Mesendoderm (in vitro differentiated cells): ENCODE measurements at regions not wholly inside any gene's neighbourhood (a gene's known extent, or its start where the extent isn't known, plus 50 kb on each side); places are given as distances from the start of the nearest gene placed in this dataset.

ENCODE experiments used
- DNase-seq: peaks from one replicate; pipeline ENCODE4 v3.0.0; 2013
- H2AK5ac ChIP-seq: 2 replicates; pipeline ENCODE4 v1.6.1; 2013; ENCODE audit warnings: low read length, inconsistent platforms
- H2BK120ac ChIP-seq: 2 replicates; pipeline ENCODE4 v1.6.1; 2013; ENCODE audit warnings: low read depth, mild to moderate bottlenecking, low read length, moderate library complexity, mixed read lengths
- H2BK15ac ChIP-seq: replicated peaks from 2 replicates; pipeline ENCODE4 v1.6.1; 2013; ENCODE audit warnings: low read depth, mild to moderate bottlenecking, moderate library complexity
- H2BK5ac ChIP-seq: 2 replicates; pipeline ENCODE4 v1.6.1; 2013; ENCODE audit warnings: low read length, inconsistent platforms
- H3K18ac ChIP-seq: 2 replicates; pipeline ENCODE4 v1.6.1; 2013; ENCODE audit warnings: mild to moderate bottlenecking, low read length, mixed read lengths
- H3K23ac ChIP-seq: one replicate; pipeline ENCODE4 v1.6.1; 2013; ENCODE audit warnings: low read length
- H3K27ac ChIP-seq: 2 replicates; pipeline ENCODE4 v1.5.1; 2013; ENCODE audit warnings: low read depth, mild to moderate bottlenecking, inconsistent platforms, low read length, moderate library complexity
- H3K27me3 ChIP-seq: 2 replicates; pipeline ENCODE4 v1.6.1; 2013; ENCODE audit warnings: low read length, control low read depth, mild to moderate bottlenecking, inconsistent platforms; ENCODE audit not compliant: insufficient read depth, poor library complexity
- H3K36me3 ChIP-seq: 2 replicates; pipeline ENCODE4 v1.6.1; 2013; ENCODE audit warnings: low read length, inconsistent platforms; ENCODE audit not compliant: control insufficient read depth, insufficient read depth
- H3K4ac ChIP-seq: one replicate; pipeline ENCODE4 v1.6.1; 2013; ENCODE audit warnings: low read depth, mild to moderate bottlenecking, low read length, moderate library complexity
- H3K4me1 ChIP-seq: 2 replicates; pipeline ENCODE4 v1.6.1; 2013; ENCODE audit warnings: low read depth, low read length, inconsistent platforms; ENCODE audit not compliant: control insufficient read depth
- H3K4me2 ChIP-seq: 2 replicates; pipeline ENCODE4 v1.6.1; 2013; ENCODE audit warnings: low read length
- H3K4me3 ChIP-seq: 2 replicates; pipeline ENCODE4 v1.5.1; 2013; ENCODE audit warnings: mild to moderate bottlenecking, low read length
- H3K56ac ChIP-seq: one replicate; pipeline ENCODE4 v1.6.1; 2013; ENCODE audit warnings: low read length
- H3K79me1 ChIP-seq: 2 replicates; pipeline ENCODE4 v1.6.1; 2013; ENCODE audit warnings: low read length, inconsistent platforms
- H3K79me2 ChIP-seq: 2 replicates; pipeline ENCODE4 v1.6.1; 2013; ENCODE audit warnings: mild to moderate bottlenecking, low read length; ENCODE audit not compliant: control insufficient read depth, insufficient read depth
- H3K9ac ChIP-seq: 2 replicates; pipeline ENCODE4 v1.6.1; 2013; ENCODE audit warnings: low read length, inconsistent platforms
- H4K5ac ChIP-seq: one replicate; pipeline ENCODE4 v1.6.1; 2013; ENCODE audit warnings: low read length
- H4K8ac ChIP-seq: one replicate; pipeline ENCODE4 v1.6.1; 2013; ENCODE audit warnings: low read depth, mild to moderate bottlenecking, control low read depth, low read length, moderate library complexity
- WGBS: extraction: QIAGEN DNeasy Blood & Tissue Kit; methylation state at CpG from one replicate; pipeline ENCODE4 v1.1.7; 2013; ENCODE audit warnings: low lambda C conversion rate, missing lambda C conversion rate; ENCODE audit not compliant: insufficient coverage; ENCODE audit errors: extremely low coverage; 5-methylcytosine and 5-hydroxymethylcytosine counted together

DNA sequence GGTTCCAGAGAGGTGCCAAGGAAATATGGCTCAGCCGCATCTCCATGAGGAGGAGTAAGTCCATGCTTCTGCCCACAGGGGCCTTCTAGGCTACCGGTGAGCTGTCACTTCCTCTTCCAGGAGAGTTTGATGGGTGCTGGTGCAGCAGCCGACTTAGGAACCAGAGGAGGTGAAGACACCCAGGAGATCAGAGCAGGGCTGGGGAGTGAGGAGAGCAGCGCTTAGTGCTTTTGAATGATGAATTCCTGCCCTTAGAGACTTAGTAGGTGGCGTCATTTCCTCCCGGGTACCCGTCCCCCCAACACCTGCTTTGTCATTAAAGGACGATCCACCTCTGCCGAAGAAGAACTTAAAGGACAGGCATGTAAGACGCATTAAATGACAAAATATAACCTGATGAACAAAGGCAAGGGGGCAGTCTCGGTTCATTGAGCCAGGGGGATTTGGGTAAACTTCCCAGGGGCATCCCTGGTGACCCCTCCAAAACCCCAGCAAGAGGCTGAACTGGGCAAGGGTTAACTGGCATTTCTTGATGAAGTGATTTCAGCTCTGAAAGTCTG is 67.6 kb downstream of the HES1 start:
- Histone ChIP-seq H2AK5ac (no peak overlapping the region), H3K56ac (peak overlapping the region; percentile 62), H2BK15ac (no peak overlapping the region), H3K79me1 (no peaks in the 10 kb centered on the region), H4K8ac (no peak overlapping the region), H3K27me3 (no peaks in the 10 kb centered on the region), H2BK5ac (no peak overlapping the region), H3K4me3 (no peak overlapping the region), H3K27ac (no peak overlapping the region), H3K9ac (peak overlapping the region; percentile 54), H3K4me2 (peak overlapping the region; percentile 58), H3K4ac (peak overlapping the region; percentile 83), H3K36me3 (no peaks in the 10 kb centered on the region), H2BK120ac (peak overlapping the region; percentile 74), H3K4me1 (no peaks in the 10 kb centered on the region), H3K18ac (peak overlapping the region; percentile 91), H3K23ac (peak overlapping the region; percentile 70), H3K79me2 (no peaks in the 10 kb centered on the region), H4K5ac (no peak overlapping the region)
- peak; percentile 23 for DNase-seq
- no CpG with 5 or more reads among the region's 11 CpGs for WGBS

GRCh38 chr3:194204042-194204987 is 68.4 kb downstream of the HES1 start:
- Histone ChIP-seq H3K79me2 (no peaks in the 10 kb centered on the region), H2BK5ac (no peak overlapping the region), H3K23ac (no peak overlapping the region), H4K5ac (no peak overlapping the region), H3K4me2 (peak overlapping the region; percentile 58), H3K4ac (peak overlapping the region; percentile 83), H3K4me3 (no peak overlapping the region), H3K56ac (peak overlapping the region; percentile 62), H2AK5ac (no peak overlapping the region), H4K8ac (peak overlapping the region; percentile 41), H3K79me1 (no peaks in the 10 kb centered on the region), H2BK15ac (peak overlapping the region; percentile 48), H3K27ac (no peak overlapping the region), H2BK120ac (peak overlapping the region; percentile 74), H3K18ac (peak overlapping the region; percentile 91), H3K4me1 (no peaks in the 10 kb centered on the region), H3K9ac (peak overlapping the region; percentile 54), H3K36me3 (no peaks in the 10 kb centered on the region), H3K27me3 (no peaks in the 10 kb centered on the region)
- peak; percentile 30 for DNase-seq
- WGBS: no CpG with 5 or more reads among the region's 79 CpGs

DNA sequence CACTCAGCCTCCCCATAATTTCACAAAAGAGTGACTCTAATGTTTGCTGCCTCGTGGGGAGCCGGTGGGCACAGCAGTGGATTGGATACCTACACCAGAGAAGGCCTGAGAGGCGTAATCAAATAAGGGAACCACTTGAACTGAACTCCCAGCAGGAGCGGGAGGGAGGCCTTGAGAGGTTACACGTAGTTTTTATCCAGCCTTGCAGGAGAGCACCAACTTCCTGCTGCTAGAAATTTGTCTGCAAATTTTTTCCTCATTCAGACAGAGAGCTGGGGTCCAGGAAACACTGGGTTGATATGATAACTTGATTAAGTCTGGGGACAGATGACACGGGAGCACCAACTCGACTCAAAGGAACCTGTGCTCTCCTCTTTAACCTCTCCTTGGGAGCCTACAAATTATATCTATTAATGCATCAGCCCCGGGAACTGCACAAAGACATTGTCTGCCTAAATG is 69.8 kb downstream of the HES1 start:
- H3K27ac ChIP-seq: no peak overlapping the region
- H3K79me2 ChIP-seq: no peaks in the 10 kb centered on the region
- no peak overlapping the region for H3K4me2 ChIP-seq
- no peak overlapping the region for H3K9ac ChIP-seq
- no peaks in the 10 kb centered on the region for H3K36me3 ChIP-seq
- H2BK15ac ChIP-seq: no peak overlapping the region
- H3K56ac ChIP-seq: no peak overlapping the region
- no peak overlapping the region for H3K4me3 ChIP-seq
- peak overlapping the region; percentile 31 for H3K18ac ChIP-seq
- H2BK5ac ChIP-seq: no peak overlapping the region
- peak; percentile 73 for DNase-seq
- WGBS: no CpG with 5 or more reads among the region's 8 CpGs
- H3K79me1 ChIP-seq: no peaks in the 10 kb centered on the region
- H3K4me1 ChIP-seq: no peaks in the 10 kb centered on the region
- no peak overlapping the region for H3K23ac ChIP-seq
- no peak overlapping the region for H4K8ac ChIP-seq
- H4K5ac ChIP-seq: no peak overlapping the region
- H3K27me3 ChIP-seq: no peaks in the 10 kb centered on the region
- no peak overlapping the region for H3K4ac ChIP-seq
- H2AK5ac ChIP-seq: no peak overlapping the region
- no peak overlapping the region for H2BK120ac ChIP-seq

- no peak for DNase-seq
- no peak overlapping the region for H2BK15ac ChIP-seq
- no peak overlapping the region for H2BK120ac ChIP-seq
- H2AK5ac ChIP-seq: no peak overlapping the region
- WGBS: no CpG with 5 or more reads among the region's 10 CpGs
- no peaks in the 10 kb centered on the region for H3K79me1 ChIP-seq
- no peak overlapping the region for H4K8ac ChIP-seq
- no peak overlapping the region for H3K27ac ChIP-seq
- no peak overlapping the region for H4K5ac ChIP-seq
- H3K4me1 ChIP-seq: no peaks in the 10 kb centered on the region
- peak overlapping the region; percentile 25 for H3K56ac ChIP-seq
- no peaks in the 10 kb centered on the region for H3K36me3 ChIP-seq
- H3K79me2 ChIP-seq: no peaks in the 10 kb centered on the region
- no peak overlapping the region for H3K4ac ChIP-seq
- no peak overlapping the region for H3K4me3 ChIP-seq
- no peak overlapping the region for H3K23ac ChIP-seq
- H3K18ac ChIP-seq: peak overlapping the region; percentile 31
- no peak overlapping the region for H2BK5ac ChIP-seq
- H3K27me3 ChIP-seq: no peaks in the 10 kb centered on the region
- H3K9ac ChIP-seq: no peak overlapping the region
- H3K4me2 ChIP-seq: no peak overlapping the region
These were observed 70.4 kb downstream of the HES1 start for GRCh38 chr3:194206320-194206719.

DNA sequence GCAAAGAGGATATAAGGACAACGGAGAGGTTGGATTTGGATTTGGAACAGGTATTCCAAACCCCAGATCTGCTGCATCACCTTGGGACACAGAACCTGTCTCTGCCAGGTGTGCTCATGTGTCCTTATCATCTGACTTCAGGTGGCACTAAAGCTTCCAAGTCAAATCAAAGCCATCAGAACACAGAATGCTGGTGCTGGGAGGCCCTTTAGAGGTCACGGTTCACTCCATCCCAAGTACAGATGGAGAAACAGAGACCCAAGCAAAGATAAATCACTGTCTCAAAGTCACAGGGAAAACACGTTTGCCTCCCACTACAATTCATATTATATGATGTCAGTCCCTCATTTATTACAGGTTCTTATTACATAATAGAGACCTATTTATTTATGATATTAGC is 72.8 kb downstream of the HES1 start:
- no peak overlapping the region for H3K4me3 ChIP-seq
- no peak for DNase-seq
- no peak overlapping the region for H4K5ac ChIP-seq
- H3K4me2 ChIP-seq: no peak overlapping the region
- no peak overlapping the region for H3K27ac ChIP-seq
- H3K27me3 ChIP-seq: no peaks in the 10 kb centered on the region
- H3K79me1 ChIP-seq: no peaks in the 10 kb centered on the region
- H3K79me2 ChIP-seq: no peaks in the 10 kb centered on the region
- no peaks in the 10 kb centered on the region for H3K36me3 ChIP-seq
- H3K23ac ChIP-seq: no peak overlapping the region
- H3K4me1 ChIP-seq: peaks cover 12% of the 10 kb centered on the region
- no peak overlapping the region for H2BK120ac ChIP-seq
- H2BK5ac ChIP-seq: no peak overlapping the region
- H3K4ac ChIP-seq: no peak overlapping the region
- no peak overlapping the region for H3K18ac ChIP-seq
- H3K9ac ChIP-seq: no peak overlapping the region
- no peak overlapping the region for H2BK15ac ChIP-seq
- H3K56ac ChIP-seq: no peak overlapping the region
- WGBS: no CpG with 5 or more reads among the region's 3 CpGs
- H2AK5ac ChIP-seq: no peak overlapping the region
- no peak overlapping the region for H4K8ac ChIP-seq
